Left ventricle myocardium inferior (tissue), 1 donor: ENCODE measurements at regions not wholly inside any gene's neighbourhood (a gene's known extent, or its start where the extent isn't known, plus 50 kb on each side); places are given as distances from the start of the nearest gene placed in this dataset.

Source experiments
- DNase-seq: peaks from one replicate; pipeline ENCODE4 v3.0.0-alpha.2; 2020
- H3K27ac ChIP-seq: fragments of 200-600 bp; replicated peaks from 2 replicates; pipeline ENCODE4 v1.8.0; 2021
- H3K27me3 ChIP-seq: fragments of 200-600 bp; 2 replicates; pipeline ENCODE4 v1.8.0; 2021; ENCODE audit warnings: low read depth
- H3K36me3 ChIP-seq: fragments of 200-600 bp; 2 replicates; pipeline ENCODE4 v1.8.0; 2021
- H3K4me1 ChIP-seq: fragments of 200-600 bp; 2 replicates; pipeline ENCODE4 v1.8.0; 2021
- H3K4me3 ChIP-seq: fragments of 200-600 bp; 2 replicates; pipeline ENCODE4 v1.8.0; 2021; ENCODE audit warnings: mild to moderate bottlenecking, moderate library complexity
- H3K9me3 ChIP-seq: fragments of 200-600 bp; replicated peaks from 2 replicates; pipeline ENCODE4 v1.8.0; 2021
- CTCF ChIP-seq: fragments of 200-600 bp; IDR thresholded peaks from 2 replicates; pipeline ENCODE4 v1.8.0; 2021; ENCODE audit warnings: antibody characterized with exemption, mild to moderate bottlenecking, borderline replicate concordance
- intact Hi-C: fragments of 100-400 bp; cut with micrococcal nuclease; formaldehyde crosslinking; loops from one replicate; pipeline ENCODE4 v1.11.0; 2022
- donor health status: DM: no; HTN: yes; CAD: no; lungs with severe emphysema.

- intact Hi-C loops = no loop called here
Observed at GRCh38 chr22:49555526-49555925, 272.1 kb downstream of the BRD1 start.

GRCh38 chr22:49554741-49555140, 272.9 kb downstream of the BRD1 start:
- no peak overlapping the region for H3K4me3 ChIP-seq
- intact Hi-C loops = no loop called here
- no peak for DNase-seq
- H3K4me1 ChIP-seq = peaks cover 16% of the 10 kb centered on the region
- H3K9me3 ChIP-seq = peaks cover 22% of the 10 kb centered on the region
- H3K27me3 ChIP-seq = peaks cover 27% of the 10 kb centered on the region
- H3K27ac ChIP-seq = no peak overlapping the region
- TF ChIP-seq CTCF = no peak
- H3K36me3 ChIP-seq = no peaks in the 10 kb centered on the region

More at GRCh38 chr22:49555526-49555925, 272.1 kb downstream of the BRD1 start:
- H3K27me3 ChIP-seq = peaks cover 27% of the 10 kb centered on the region
- H3K4me3 ChIP-seq = no peak overlapping the region
- no peak for TF ChIP-seq CTCF
- no peak overlapping the region for H3K27ac ChIP-seq
- no peaks in the 10 kb centered on the region for H3K36me3 ChIP-seq
- DNase-seq = no peak
- H3K4me1 ChIP-seq = peaks cover 16% of the 10 kb centered on the region
- peaks cover 20% of the 10 kb centered on the region for H3K9me3 ChIP-seq

GRCh38 chr22:49554296-49554625, 273.4 kb downstream of the BRD1 start:
- no peak for TF ChIP-seq CTCF
- H3K27ac ChIP-seq = no peak overlapping the region
- H3K4me3 ChIP-seq = no peak overlapping the region
- peaks cover 22% of the 10 kb centered on the region for H3K9me3 ChIP-seq
- no peak for DNase-seq
- intact Hi-C loops = no loop called here
- H3K27me3 ChIP-seq = peaks cover 30% of the 10 kb centered on the region
- H3K36me3 ChIP-seq = no peaks in the 10 kb centered on the region
- H3K4me1 ChIP-seq = peaks cover 16% of the 10 kb centered on the region

- no peak overlapping the region for H3K4me3 ChIP-seq
- intact Hi-C loops = no loop called here
- H3K36me3 ChIP-seq = no peaks in the 10 kb centered on the region
- peaks cover 35% of the 10 kb centered on the region for H3K27me3 ChIP-seq
- no peak for DNase-seq
- peak overlapping the region; percentile 8 for H3K27ac ChIP-seq
- peaks cover 16% of the 10 kb centered on the region for H3K4me1 ChIP-seq
- no peak for TF ChIP-seq CTCF
- peaks cover 16% of the 10 kb centered on the region for H3K9me3 ChIP-seq
Observed at GRCh38 chr22:49553518-49554295, 274.0 kb downstream of the BRD1 start.

GRCh38 chr22:49553076-49553475, 274.6 kb downstream of the BRD1 start:
- no peaks in the 10 kb centered on the region for H3K36me3 ChIP-seq
- no peak overlapping the region for H3K27ac ChIP-seq
- peaks cover 37% of the 10 kb centered on the region for H3K27me3 ChIP-seq
- peaks cover 16% of the 10 kb centered on the region for H3K4me1 ChIP-seq
- peaks cover 13% of the 10 kb centered on the region for H3K9me3 ChIP-seq
- intact Hi-C loops = no loop called here
- no peak for TF ChIP-seq CTCF
- no peak overlapping the region for H3K4me3 ChIP-seq
- DNase-seq = no peak
